ENCODE measurements at regions not wholly inside any gene's neighbourhood (a gene's known extent, or its start where the extent isn't known, plus 50 kb on each side); places are given as distances from the start of the nearest gene placed in this dataset.

GRCh38 chr5:3891113-3891512, 295.5 kb downstream of the IRX1 start:
- intact Hi-C loops (cut with micrococcal nuclease), result no loop called here
- no peaks in the 10 kb centered on the region for H4K20me1 ChIP-seq (replicated peaks; ENCODE audit: control insufficient read depth, extremely low read depth, insufficient read depth, low read length)
- H3K36me3 ChIP-seq (ENCODE audit: control insufficient read depth in 2 of 2, extremely low read depth in 1 of 2, insufficient read depth in 2 of 2, low read length in 2 of 2), result no peaks in the 10 kb centered on the region
- ChIA-PET POLR2A (no interaction called here), CTCF (no interaction called here)
- H3K4me3 ChIP-seq (replicated peaks in 1 of 3; ENCODE audit: insufficient read depth in 1 of 3, low read depth in 1 of 3, low read length in 3 of 3), result no peak overlapping the region
- H3K9me1 ChIP-seq (replicated peaks; ENCODE audit: control insufficient read depth, extremely low read depth, insufficient read depth, low read length), result no peaks in the 10 kb centered on the region
- no peak overlapping the region for H3K4me2 ChIP-seq (ENCODE audit: insufficient read depth, low read length)
- H2AFZ ChIP-seq (ENCODE audit: low read depth, low read length), result no peak overlapping the region
- dilution Hi-C loops (cut with MboI; ENCODE audit: extremely low pct_ligation_motif_present, low sequenced_read_pairs), result no loop called here
- DNase-seq (ENCODE audit: low read depth, low spot score) (no peak), FAIRE-seq (no peak)
- no peaks in the 10 kb centered on the region for H3K79me2 ChIP-seq (ENCODE audit: control insufficient read depth, insufficient read depth, low read length)
- no peaks in the 10 kb centered on the region for H3K27me3 ChIP-seq (ENCODE audit: control insufficient read depth in 2 of 2, insufficient read depth in 2 of 2, low read length in 2 of 2)
- no TSS peak for BruUV-seq (replicated peaks)
- TF ChIP-seq JUN (IDR thresholded peaks at IDR 0.05; ENCODE audit: borderline replicate concordance, insufficient read depth, insufficient read length, low read depth) (no peak), GATA2 (IDR thresholded peaks at IDR 0.05; ENCODE audit: insufficient read depth, insufficient read length, low read depth, low read length) (no peak)
- H3K27ac ChIP-seq (ENCODE audit: insufficient read depth, low read depth, low read length), result no peak overlapping the region
- peaks cover 8% of the 10 kb centered on the region for H3K9me3 ChIP-seq (replicated peaks; ENCODE audit: control insufficient read depth, insufficient read depth, low read length)
- no peak overlapping the region for H3K9ac ChIP-seq (replicated peaks; ENCODE audit: extremely low read depth, insufficient read depth, low read length)
- no peaks in the 10 kb centered on the region for H3K4me1 ChIP-seq (ENCODE audit: control insufficient read depth, extremely low read depth, insufficient read depth, low read length)

GRCh38 chr5:3893527-3893926, 297.9 kb downstream of the IRX1 start:
- DNase-seq (ENCODE audit: low read depth, low spot score) (no peak), FAIRE-seq (no peak)
- no peaks in the 10 kb centered on the region for H3K27me3 ChIP-seq (ENCODE audit: control insufficient read depth in 2 of 2, insufficient read depth in 2 of 2, low read length in 2 of 2)
- no peak overlapping the region for H3K27ac ChIP-seq (ENCODE audit: insufficient read depth, low read depth, low read length)
- H3K9me1 ChIP-seq (replicated peaks; ENCODE audit: control insufficient read depth, extremely low read depth, insufficient read depth, low read length), result no peaks in the 10 kb centered on the region
- H3K9ac ChIP-seq (replicated peaks; ENCODE audit: extremely low read depth, insufficient read depth, low read length), result no peak overlapping the region
- no peak for TF ChIP-seq EZH2 (IDR thresholded peaks at IDR 0.05; ENCODE audit: borderline replicate concordance, low read depth, low read length, severe bottlenecking)
- TF ChIP-seq FOS (IDR thresholded peaks at IDR 0.05; ENCODE audit: borderline replicate concordance, insufficient read depth, low read length), result no peak
- no peak for TF ChIP-seq GATA2 (IDR thresholded peaks at IDR 0.05; ENCODE audit: insufficient read depth, insufficient read length, low read depth, low read length)
- TF ChIP-seq MAX (IDR thresholded peaks at IDR 0.05; ENCODE audit: insufficient read depth, insufficient read length), result no peak
- TF ChIP-seq POLR2AphosphoS5 (IDR thresholded peaks at IDR 0.05; ENCODE audit: insufficient read depth, low read depth, low read length), result no peak
- no peak for TF ChIP-seq MYC (IDR thresholded peaks at IDR 0.05; ENCODE audit: low read depth, low read length)
- TF ChIP-seq POLR2A (IDR thresholded peaks at IDR 0.05; ENCODE audit: low read depth, low read length), result no peak
- no peaks in the 10 kb centered on the region for H3K79me2 ChIP-seq (ENCODE audit: control insufficient read depth, insufficient read depth, low read length)
- intact Hi-C loops (cut with micrococcal nuclease), result no loop called here
- no peaks in the 10 kb centered on the region for H3K4me1 ChIP-seq (ENCODE audit: control insufficient read depth, extremely low read depth, insufficient read depth, low read length)
- H3K9me3 ChIP-seq (replicated peaks; ENCODE audit: control insufficient read depth, insufficient read depth, low read length), result peaks cover 8% of the 10 kb centered on the region
- H3K4me3 ChIP-seq (replicated peaks in 1 of 3; ENCODE audit: insufficient read depth in 1 of 3, low read depth in 1 of 3, low read length in 3 of 3), result no peak overlapping the region
- no peaks in the 10 kb centered on the region for H3K36me3 ChIP-seq (ENCODE audit: control insufficient read depth in 2 of 2, extremely low read depth in 1 of 2, insufficient read depth in 2 of 2, low read length in 2 of 2)
- H2AFZ ChIP-seq (ENCODE audit: low read depth, low read length), result no peak overlapping the region
- ChIA-PET CTCF (no interaction called here), POLR2A (no interaction called here)
- H4K20me1 ChIP-seq (replicated peaks; ENCODE audit: control insufficient read depth, extremely low read depth, insufficient read depth, low read length), result no peaks in the 10 kb centered on the region
- H3K4me2 ChIP-seq (ENCODE audit: insufficient read depth, low read length), result no peak overlapping the region
- dilution Hi-C loops (cut with MboI; ENCODE audit: extremely low pct_ligation_motif_present, low sequenced_read_pairs), result no loop called here
- BruUV-seq (replicated peaks), result no TSS peak
